CD1c-positive myeloid dendritic cell (primary cell): ENCODE measurements at regions not wholly inside any gene's neighbourhood (a gene's known extent, or its start where the extent isn't known, plus 50 kb on each side); places are given as distances from the start of the nearest gene placed in this dataset.
"Not testable (repeated sequence)": the region's sequence is repeated elsewhere in the genome, so short reads cannot be mapped to it uniquely, and the experiment has no call there.

ENCODE experiments used
- DNase-seq: peaks from one replicate; pipeline ENCODE4 v3.0.0-alpha.2; 2016; ENCODE audit errors: extremely low spot score

DNA sequence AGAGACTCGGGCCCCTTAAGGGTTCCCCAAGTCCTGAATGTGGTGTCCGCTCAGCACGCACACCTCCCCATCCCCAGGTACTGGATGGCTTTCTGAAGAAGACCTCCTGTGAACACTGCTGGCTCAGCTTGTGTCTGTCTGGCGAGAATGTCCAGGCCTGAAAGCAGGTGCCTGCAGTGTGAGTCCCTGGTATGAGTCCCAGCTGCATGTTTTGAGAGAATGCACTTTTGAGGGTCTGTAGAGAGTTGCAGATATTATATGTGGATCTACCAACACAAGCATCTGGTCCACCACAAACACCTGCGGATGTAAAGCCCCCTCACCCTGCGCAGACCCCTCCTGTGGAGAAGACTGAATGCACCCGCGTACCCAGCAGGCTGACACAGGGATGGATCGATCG is 1308.9 kb downstream of the TBC1D22A start:
- DNase-seq: no peak

DNA sequence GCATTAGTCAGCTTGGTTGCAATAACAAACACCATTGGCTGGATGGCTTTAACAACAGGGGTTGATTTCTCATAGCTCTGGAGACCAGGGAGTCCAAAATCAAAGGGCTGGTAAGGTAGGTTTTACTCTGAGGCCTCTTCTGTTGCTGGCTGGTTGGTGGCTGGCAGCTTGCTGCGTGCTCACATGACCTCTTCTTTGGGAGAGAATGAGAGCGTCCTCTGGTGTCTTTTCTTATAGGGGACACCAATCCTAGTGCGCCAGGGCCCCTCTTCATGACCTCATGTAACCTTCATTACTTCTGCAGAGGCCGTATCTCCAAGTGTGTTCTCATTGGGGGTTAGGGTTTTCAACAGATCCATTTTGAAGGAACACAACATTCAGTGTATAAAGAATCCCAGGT is 1308.3 kb downstream of the TBC1D22A start:
- no peak for DNase-seq

DNA sequence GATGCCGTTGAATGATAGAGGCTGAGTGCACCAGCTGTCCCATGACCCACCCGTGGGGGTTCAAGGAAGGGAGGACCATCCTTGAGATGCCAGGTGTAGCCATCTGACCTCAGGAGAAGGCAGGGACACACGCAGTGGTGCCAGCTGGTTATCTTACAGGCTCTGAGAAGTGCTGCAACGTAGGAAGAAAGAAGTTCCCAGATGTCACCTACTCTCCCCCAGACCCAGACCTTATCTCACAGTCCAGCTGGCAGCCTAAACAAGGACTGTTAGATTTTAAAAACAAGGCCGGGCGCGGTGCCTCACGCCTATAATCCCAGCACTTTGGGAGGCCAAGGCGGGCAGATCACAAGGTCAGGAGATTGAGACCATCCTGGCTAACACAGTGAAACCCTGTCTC is 1307.6 kb downstream of the TBC1D22A start:
- DNase-seq: no peak

DNA sequence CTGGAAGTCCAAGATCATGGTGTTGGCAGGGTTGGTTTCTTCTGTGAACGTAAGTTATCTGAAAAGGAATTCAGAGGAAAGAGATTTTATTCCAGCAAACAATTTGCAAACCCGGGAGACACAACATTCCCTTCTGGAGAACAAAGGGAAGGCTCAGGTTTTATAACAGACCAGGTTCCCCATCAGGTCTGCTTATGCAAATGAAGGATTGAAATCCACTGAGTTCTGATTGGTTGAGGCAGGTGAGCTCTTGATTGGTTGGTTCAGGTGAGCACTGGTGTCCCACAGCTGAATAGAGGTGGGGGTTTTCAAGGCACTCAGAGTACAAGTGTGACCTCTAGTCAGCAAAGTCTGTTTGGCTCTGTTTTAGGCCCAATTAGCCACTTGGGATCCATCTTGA is 1306.8 kb downstream of the TBC1D22A start:
- DNase-seq: no peak

DNA sequence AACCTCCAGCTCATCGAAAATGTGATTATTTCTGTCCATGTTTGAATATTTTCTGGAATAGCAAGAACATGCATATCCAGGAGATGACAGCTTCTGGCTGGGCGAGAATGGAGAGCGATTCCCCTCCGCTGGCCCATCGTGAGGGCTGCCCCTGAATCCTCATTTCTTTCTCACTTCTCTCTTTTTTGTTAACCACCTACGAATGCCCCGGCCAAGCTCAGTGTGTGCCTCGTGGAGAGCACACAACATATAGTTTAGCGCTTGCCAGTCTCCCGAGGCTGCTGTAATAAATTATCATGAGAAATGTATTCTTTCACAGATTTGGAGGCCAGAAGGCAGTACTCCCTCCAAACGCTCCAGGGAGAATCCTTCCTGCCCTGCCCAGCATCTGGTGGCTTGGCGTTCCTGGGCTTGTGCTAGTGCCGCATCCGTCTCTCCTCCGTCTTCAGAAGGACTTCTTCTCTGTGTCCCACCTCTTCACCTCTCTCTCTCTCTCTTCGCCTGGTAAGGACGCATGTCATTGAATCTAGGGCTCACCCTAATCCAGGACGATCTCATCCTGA is 1306.0 kb downstream of the TBC1D22A start:
- no peak for DNase-seq

DNA sequence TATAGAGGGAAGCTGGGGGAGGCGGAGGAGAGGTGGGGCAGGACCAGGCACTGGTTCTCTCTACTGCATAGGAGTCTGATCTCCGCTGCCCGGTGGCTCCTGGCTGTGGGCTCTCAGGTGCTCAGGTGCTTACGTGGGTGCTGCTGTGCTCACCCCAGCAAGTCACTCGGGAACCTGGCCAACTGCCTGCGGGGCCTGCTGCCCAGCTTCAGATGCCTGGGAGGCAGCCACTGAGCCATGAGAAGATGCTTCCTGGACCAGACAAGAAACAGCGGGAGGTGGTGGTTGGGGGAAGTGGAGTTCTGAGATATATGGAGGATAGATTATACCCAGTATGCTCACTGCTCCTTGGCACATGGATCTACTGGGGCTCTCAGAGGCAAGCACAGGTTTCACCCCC is 1303.4 kb downstream of the TBC1D22A start:
- no peak for DNase-seq

DNA sequence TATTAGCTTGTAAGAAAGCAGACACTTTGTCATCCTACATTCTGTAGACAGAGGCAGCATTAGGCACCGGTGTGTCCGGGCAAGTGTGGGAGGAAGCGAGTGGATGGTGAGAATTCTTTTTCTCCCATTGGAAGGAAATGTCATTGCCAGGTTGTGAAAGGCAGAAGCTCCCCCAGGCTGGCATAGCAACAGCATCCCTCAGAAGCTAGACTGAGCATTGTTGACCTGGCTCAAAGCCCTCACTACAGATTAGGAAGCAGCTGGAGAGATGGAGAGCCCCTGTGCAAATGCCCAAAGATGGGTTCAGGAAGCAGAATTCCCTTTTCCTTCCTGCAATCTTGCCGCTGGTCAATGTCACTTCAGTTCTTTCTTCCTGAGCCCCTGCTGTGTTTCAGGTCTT is 1299.3 kb downstream of the TBC1D22A start:
- no peak for DNase-seq

DNA sequence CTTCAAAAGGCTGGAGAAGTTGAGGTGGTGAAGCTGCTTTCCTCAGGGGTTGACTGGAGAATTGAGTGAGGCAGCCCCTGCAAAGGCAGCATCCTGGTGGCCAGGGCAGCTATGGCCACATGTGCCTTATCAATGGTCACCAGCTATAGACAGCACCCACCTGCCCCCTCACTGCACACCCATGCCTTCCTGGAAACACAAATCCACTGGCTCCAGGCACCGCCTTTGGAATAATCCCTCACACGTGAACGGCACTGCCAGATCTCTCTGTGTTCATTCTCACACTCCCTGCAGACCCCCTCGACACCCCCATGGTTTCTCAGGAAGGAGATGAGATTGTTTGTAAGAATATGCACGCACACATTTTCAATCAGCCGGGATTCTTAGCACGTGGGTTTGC is 1297.8 kb downstream of the TBC1D22A start:
- no peak for DNase-seq

DNA sequence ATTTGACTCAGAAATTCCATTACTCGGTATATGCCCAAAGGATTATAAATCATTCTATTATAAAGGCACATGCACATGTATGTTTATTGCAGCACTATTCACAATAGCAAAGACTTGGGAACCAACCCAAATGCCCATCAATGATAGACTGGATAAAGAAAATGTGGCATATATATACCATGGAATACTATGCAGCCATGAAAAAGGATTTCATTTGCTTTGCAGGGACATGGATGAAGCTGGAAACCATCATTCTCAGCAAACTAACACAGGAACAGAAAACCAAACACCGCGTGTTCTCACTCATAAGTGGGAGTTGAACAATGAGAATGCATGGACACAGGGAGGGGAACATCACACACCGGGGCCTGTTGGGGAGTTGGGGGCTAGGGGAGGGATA is 1297.1 kb downstream of the TBC1D22A start:
- DNase-seq: not testable (repeated sequence)

DNA sequence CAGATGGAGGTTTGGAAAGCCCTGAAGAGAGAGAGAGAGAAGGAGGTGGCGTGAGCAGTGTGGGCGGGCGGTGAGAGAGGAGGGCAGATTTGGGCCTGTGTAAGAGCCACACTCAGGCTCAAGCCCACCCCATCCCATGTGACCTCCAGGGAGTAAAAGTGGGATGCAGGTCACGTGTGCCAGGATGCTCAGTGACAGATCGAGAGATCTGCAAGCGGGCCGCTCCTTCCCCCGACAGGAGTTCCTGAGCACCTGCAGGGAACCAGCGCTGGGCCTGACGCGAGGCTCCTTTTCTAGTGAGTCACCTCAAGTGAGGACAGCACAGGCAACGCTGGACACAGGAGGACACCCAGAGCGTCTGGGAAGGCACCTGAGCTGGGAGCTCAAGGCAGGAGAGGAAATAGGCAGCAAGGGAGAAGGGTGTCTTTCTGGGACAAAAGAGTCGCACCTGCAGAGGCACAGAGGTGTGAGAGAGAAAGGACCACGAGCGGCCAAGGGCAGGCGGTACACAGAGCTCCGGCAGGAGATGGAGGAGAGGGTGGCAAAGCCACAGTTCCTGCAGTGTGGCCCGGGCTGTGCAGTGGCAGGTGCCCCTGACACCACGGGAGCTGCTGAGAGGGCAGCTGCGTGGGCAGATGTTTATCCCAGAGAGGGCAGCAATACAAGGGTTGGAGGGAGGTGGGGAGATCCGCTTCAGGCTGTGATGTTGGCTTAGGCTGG is 1294.8 kb downstream of the TBC1D22A start:
- no peak for DNase-seq

DNA sequence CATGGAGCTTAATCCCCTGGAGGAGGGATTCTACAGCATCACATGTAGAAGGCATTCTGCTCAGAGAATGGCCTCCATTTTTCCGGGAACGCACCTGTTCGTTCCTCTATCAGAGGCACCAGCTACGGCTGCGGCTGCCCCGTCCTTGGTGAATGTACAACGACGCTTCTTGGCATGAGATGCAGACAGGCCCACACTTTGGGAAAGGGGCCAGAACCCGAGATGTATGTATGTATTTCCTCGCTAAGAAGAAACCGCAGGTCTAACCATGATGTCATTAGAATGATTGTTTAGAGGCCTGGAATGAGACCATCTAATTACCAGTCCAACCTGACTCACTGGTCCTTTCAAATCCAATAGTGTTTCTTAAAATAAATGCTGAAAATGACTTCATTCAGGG is 1293.4 kb downstream of the TBC1D22A start:
- no peak for DNase-seq

DNA sequence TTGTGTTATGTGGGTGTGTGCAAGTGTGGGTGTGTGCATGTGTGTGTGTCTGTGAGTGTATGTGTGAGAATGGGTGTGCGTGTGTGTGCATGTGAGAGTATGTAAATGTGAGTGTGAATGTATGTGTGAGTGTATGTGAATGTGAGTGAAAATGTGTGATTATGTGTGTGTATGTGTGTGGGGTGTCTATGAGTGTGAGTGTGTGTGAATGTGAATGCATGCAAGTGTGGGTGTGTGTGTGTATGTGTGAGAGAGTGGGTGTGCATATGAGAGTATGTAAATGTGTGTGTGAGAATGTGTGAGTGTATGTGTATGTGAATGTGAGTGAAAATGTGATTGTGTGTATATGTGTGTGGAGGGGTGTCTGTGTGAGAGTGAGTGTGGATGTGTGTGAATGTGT is 1292.7 kb downstream of the TBC1D22A start:
- no peak for DNase-seq

DNA sequence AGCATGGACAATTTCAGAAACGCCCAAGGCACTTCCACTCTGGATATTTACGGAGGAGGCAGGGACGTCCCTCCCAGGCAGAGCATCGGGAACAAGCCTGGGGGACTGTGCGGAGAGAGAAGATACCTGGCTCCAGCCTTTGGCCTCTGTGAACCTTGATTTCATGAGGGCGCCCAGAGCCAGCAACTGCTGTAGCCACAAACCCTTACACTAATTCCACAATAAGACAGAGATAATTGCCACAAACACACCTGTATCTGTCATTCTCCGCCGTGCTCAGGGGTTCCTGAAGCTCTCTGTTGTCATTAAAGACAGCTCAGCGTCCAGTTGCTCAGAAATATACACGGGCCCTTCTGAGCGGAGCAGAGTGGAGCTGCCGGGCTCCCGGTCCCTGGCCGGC is 1292.1 kb downstream of the TBC1D22A start:
- DNase-seq: no peak

DNA sequence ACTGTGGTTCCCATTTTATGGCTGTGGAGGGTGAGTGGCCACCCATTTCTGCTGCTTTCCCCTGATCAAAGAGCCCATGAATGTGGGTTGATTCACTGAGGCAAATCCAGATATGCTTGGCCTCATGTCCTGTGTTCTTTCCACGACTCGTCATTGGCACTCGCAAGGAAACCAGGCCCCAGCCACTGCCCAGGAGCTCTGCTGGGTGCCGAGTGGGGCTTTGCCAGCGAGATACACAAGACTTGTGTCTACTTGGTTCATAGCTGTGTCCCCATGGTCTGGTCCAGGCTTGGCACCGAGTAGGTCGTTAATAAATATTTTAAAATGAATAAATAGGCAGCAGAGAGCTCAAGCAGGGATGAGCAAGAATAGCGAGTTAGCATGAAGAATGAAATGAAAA is 1291.5 kb downstream of the TBC1D22A start:
- no peak for DNase-seq

DNA sequence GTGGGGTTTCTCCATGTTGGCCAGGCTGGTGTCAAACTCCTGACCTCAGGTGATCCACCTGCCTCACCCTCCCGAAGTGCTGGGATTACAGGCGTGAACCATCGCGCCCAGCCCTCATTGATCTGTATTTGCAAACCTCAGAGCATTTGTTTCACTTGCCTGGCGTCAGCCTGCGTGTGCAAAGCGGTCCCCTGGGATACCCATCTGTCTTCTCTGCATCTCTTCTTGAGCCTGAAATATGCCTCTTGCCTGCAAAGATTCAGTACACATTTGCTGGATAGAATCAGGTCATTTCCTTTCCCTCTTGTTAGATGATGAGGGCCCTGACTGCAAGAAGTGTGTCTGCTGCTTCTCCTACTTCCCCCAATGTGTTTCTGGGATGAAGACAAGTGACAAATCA is 1291.0 kb downstream of the TBC1D22A start:
- no peak for DNase-seq

DNA sequence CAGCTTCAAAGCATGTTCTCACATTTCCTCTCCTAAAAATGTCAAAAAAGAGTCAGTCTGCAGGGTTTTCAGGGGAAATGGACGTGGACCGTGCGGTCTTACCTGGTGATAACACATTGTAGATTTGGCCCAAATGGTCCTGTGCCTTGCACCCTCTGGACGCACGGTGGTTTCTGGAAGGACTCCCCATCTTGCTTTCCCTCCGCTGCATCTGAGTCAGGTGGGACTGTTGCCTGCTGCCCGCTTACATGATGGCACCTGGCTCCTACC is 1290.1 kb downstream of the TBC1D22A start:
- DNase-seq: no peak

DNA sequence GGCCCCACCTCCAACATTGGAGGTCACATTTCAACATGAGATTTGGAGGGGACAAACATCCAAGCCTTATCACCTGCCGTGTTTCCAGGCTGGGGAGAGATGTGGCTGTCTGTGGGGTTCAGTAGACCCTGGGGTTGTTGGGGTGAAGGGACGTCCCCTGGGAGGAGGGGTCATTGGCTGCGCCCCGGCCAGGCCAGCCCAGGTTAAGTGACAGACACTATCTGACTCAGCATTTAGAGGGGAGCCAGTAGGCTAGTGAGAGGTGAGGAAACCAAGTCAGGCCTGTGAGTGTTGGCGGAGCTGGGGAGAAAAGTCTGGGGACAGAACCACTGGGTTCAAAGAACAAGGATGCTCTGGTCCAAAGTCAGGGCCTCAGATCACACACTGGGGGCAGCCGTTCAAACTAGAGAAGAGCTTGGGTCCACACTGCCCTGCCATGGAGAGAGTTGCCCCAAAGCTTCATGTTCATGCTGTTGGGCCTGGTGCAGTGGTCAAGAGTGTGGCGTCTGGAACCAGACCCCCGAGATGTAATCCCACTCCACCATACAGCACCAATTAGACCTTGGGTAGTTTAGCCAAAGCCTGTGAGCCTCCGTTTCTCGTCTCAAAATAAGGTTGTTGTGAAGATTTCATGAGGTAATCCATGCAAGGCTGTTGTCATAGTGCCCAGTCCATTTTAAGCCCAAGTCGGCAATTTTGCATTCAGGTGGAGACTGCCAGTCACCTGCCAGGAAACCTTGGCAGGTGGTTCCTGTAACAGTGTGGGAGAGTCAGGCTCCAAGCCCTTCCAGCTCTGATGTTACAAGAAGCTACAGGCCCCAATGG is 1289.6 kb downstream of the TBC1D22A start:
- DNase-seq: no peak

DNA sequence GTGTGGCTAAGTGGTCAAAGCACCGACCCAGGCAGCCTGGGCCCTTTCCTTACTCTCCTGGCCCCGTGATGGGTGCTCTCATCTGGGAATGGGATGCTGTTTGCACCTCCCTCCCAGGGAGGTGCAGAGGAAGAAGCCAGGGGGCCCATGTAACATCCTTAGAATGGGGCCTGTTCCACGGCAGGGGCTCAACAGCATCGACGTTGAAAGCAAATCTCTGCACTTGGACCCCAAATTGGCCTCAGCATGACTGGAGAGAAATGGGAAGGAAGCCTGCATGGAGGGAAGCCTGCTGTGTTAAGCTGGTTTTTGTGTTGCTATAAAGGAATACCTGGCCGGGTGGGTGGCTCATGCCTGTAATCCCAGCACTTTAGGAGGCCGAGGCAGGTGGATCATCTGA is 1288.4 kb downstream of the TBC1D22A start:
- no peak for DNase-seq

DNA sequence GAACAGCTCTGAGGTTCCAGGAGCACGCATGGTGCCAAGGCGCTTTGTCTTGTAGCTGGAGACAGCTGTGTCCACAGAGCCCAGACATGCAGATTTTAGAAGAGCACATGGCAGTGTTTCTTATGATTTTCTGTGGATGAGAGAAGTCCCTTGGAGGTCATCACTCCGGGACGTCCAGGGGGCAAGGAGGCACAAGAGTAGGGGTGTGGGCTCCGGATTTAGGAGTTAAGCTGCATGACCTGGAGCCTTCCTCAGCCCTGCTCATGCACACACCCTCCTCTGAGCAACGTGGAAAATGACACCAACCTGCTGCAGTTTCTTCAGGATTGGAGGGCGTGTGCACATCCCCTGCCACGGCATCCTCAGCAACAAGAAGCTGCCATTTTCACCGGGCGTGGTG is 1286.7 kb downstream of the TBC1D22A start:
- DNase-seq: no peak

DNA sequence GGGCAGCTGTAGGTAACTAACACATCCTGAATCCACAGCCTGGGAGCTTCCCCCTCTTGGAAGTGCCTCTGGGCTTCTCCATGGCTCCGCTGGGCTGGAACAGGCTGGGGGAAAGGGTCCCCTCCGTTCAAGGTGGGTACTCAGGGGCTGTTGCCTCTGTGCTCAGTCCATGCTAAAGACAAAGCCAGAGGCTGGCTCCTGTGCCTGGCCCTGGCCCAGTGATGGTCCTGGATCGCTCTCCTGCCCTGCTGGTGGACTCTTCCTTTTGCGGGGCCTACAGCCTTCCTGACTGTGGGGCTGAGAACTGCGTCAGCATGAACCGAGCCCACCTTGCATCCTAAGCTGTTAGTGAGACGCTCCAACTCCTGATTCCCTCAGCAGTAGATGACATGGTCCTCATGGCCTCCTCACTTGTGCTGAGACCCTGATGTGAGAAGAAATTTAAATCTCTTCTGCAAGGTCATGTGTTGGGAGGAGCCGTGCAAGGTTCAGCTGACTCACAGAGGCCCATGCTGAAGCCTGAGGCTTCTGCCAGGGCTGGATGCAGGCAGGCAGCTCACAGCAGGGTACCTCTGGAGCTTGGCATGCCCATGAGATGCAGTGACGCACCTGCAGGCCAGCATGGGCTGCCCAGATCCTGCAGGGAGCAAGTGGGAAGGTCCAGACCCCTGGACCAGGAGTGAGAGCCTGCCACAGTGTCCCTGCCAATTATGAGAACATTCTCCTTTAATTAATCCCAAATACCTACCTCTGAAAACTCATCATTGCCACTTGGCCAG is 1285.5 kb downstream of the TBC1D22A start:
- no peak for DNase-seq

DNA sequence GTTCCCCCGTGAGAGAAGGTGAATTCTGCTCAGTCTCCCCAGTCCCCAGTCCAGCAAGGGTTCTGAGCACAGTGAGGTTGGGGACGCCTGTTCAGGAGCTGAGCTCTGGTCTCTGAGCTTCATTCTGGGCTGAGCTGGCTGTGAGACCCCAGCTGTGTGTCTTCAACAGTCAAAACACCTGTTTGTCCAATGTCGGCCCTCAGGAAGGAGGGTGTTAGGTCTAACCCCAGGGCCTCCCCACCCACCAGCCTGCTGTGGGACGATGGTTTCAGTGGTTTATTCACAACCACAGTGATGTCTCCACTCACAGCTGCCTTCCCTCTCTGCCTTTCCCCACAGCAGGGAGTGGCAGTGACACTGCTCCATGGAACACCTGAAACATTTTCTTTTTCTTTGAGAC is 1282.9 kb downstream of the TBC1D22A start:
- no peak for DNase-seq

DNA sequence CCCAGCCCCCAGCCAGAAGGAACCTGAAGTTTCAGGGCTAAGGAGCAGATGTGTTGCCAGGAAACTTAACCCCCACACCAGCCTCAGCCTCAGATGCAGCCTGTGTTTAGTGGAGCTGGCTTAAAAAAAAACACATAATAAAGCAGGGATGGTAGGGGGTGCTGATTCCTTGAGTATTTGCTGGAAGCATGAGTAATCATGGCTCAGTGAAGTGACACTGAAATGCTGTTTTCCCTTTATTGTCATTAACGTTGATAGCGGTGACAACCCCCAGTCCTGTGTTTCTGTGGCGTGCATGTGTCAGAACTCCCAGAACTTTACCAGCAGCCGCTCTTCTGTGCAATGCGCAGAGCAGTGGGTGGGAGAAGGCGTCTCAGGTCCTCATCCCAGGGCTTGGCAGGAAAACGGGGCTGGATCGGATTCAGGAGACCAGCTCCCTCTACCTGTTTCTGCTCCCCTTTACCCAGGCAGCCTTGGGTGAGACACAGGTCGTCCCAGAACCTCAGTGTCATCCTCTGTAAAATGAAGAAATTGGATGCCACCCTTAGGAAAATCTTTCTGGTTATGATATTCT is 1282.1 kb downstream of the TBC1D22A start:
- no peak for DNase-seq
